ENCODE measurements at regions not wholly inside any gene's neighbourhood (a gene's known extent, or its start where the extent isn't known, plus 50 kb on each side); places are given as distances from the start of the nearest gene placed in this dataset.

DNA sequence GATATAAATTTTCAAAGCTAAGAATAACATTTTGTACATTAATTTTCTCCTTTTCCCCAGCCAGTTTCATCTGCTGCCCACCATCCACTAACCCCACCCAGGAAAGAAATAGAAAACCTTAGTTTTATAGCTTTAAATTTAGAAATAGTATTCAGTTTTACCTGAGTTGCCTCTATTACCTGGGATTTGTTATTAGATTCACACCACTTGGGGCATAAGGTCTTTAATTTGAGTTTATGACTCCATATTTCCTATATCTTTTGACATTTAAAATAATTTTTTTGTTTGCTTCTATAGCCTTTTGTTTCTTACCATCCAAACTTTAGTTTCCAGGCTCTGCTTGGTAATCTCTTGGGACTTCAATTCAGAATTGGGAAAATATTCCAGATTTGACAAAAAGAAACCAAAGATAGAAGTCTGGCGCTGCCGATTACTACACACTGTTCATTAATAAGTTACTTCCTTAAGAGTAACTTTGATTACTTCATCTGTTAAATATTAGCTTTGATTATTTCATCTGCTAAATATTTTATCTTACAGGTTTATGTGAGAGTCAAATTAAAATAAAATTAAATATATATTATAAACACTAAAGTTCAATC lies 485.5 kb upstream of the FOXG1 start:
- no peak overlapping the region for H2AK9ac ChIP-seq (replicated peaks; ENCODE audit: low read depth, low read length, poor library complexity)
- no peak overlapping the region for H4K5ac ChIP-seq (ENCODE audit: low read depth, low read length)
- H2AK5ac ChIP-seq (ENCODE audit: low read depth, low read length), result no peak overlapping the region
- H3K36me3 ChIP-seq (ENCODE audit: control insufficient read depth, insufficient read depth, low read length), result no peaks in the 10 kb centered on the region
- no TSS peak for BruUV-seq (replicated peaks)
- H3K79me1 ChIP-seq (ENCODE audit: low read depth in 1 of 2, low read length in 2 of 2), result no peaks in the 10 kb centered on the region
- ATAC-seq (ENCODE audit: low read depth), result no peak
- no peak overlapping the region for H3K27ac ChIP-seq (ENCODE audit: insufficient read depth, low read length)
- H3K56ac ChIP-seq (ENCODE audit: extremely low read depth, insufficient read depth, low read length), result no peak overlapping the region
- in situ Hi-C loops (cut with MboI; ENCODE audit: low sequenced_read_pairs), result no loop called here
- H2BK120ac ChIP-seq (ENCODE audit: low read depth, low read length), result no peak overlapping the region
- H4K91ac ChIP-seq (ENCODE audit: insufficient read depth, low read depth, low read length), result no peak overlapping the region
- no peak overlapping the region for H2AFZ ChIP-seq (replicated peaks; ENCODE audit: low read length, poor library complexity)
- no peaks in the 10 kb centered on the region for H3K4me1 ChIP-seq (ENCODE audit: control insufficient read depth, insufficient read depth, low read length)
- no peak overlapping the region for H3K4me2 ChIP-seq (ENCODE audit: low read depth, low read length)
- no peak overlapping the region for H4K8ac ChIP-seq (ENCODE audit: low read depth in 2 of 2, low read length in 2 of 2)
- no peak for DNase-seq
- dilution Hi-C loops (cut with HindIII; ENCODE audit: low sequenced_read_pairs, unreplicated experiment), result no loop called here
- TF ChIP-seq RCOR1 (IDR thresholded peaks at IDR 0.05; ENCODE audit: insufficient replicate concordance, low read length), result no peak
- TF ChIP-seq POLR2A (IDR thresholded peaks at IDR 0.05; ENCODE audit: low read depth, low read length), result no peak
- TF ChIP-seq CHD1 (IDR thresholded peaks at IDR 0.05; ENCODE audit: low read depth, low read length), result no peak
- TF ChIP-seq, protein P1, sequence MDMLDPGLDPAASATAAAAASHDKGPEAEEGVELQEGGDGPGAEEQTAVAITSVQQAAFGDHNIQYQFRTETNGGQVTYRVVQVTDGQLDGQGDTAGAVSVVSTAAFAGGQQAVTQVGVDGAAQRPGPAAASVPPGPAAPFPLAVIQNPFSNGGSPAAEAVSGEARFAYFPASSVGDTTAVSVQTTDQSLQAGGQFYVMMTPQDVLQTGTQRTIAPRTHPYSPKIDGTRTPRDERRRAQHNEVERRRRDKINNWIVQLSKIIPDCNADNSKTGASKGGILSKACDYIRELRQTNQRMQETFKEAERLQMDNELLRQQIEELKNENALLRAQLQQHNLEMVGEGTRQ (IDR thresholded peaks at IDR 0.05; ENCODE audit: low read depth, low read length), result no peak
- intact Hi-C loops (cut with micrococcal nuclease), result no loop called here
- H3K9me3 ChIP-seq (ENCODE audit: control insufficient read depth, insufficient read depth, low read length), result no peaks in the 10 kb centered on the region; the same call in none of the 2 replicates
- no peaks in the 10 kb centered on the region for H3K27me3 ChIP-seq (ENCODE audit: control insufficient read depth, insufficient read depth, low read length)
- H3K9me1 ChIP-seq (ENCODE audit: insufficient read depth, low read length), result no peaks in the 10 kb centered on the region
- H3K23ac ChIP-seq (ENCODE audit: low read depth, low read length), result no peak overlapping the region
- POLR2A ChIA-PET (ENCODE audit: unreplicated experiment), result no interaction called here
- H3K14ac ChIP-seq (replicated peaks; ENCODE audit: low read depth, low read length), result no peak overlapping the region
- H2BK20ac ChIP-seq (ENCODE audit: low read depth, low read length), result no peak overlapping the region
- H2BK15ac ChIP-seq (ENCODE audit: low read depth, low read length), result no peak overlapping the region
- H2BK5ac ChIP-seq (ENCODE audit: low read depth, low read length, poor library complexity, severe bottlenecking), result no peak overlapping the region
- no peaks in the 10 kb centered on the region for H4K20me1 ChIP-seq (ENCODE audit: insufficient read depth, low read length)
- no peak overlapping the region for H3K18ac ChIP-seq (ENCODE audit: low read depth, low read length)
- no peak overlapping the region for H3K4me3 ChIP-seq (ENCODE audit: insufficient read depth, low read depth, low read length)
- CTCF ChIA-PET, result no interaction called here
- WGBS, 2 experiments (ENCODE audit: extremely low coverage in 2 of 2, insufficient read length in 1 of 2), result no CpG with 5 or more reads among the region's 2 CpGs
- no peak overlapping the region for H3K4ac ChIP-seq (ENCODE audit: low read depth, low read length)
- H3K9ac ChIP-seq (ENCODE audit: low read depth, low read length), result no peak overlapping the region

All from IMR-90 (cell line).